HFFc6 (cell line): ENCODE measurements at regions not wholly inside any gene's neighbourhood (a gene's known extent, or its start where the extent isn't known, plus 50 kb on each side); places are given as distances from the start of the nearest gene placed in this dataset.

Source experiments
- DNase-seq: peaks from one replicate; pipeline ENCODE4 v3.0.0-alpha.2; 2018
- H3K27ac Mint-ChIP-seq: 2 replicates; pipeline ENCODE4 v1.8.0; 2020; ENCODE audit warnings: mild to moderate bottlenecking, mixed read lengths
- H3K27me3 Mint-ChIP-seq: 2 replicates; pipeline ENCODE4 v1.8.0; 2021; ENCODE audit warnings: mild to moderate bottlenecking, moderate library complexity, mixed read lengths; ENCODE audit not compliant: insufficient read depth
- H3K36me3 Mint-ChIP-seq: 2 replicates; pipeline ENCODE4 v1.8.0; 2021; ENCODE audit warnings: low read depth, mixed read lengths
- H3K4me1 Mint-ChIP-seq: 2 replicates; pipeline ENCODE4 v1.8.0; 2020; ENCODE audit warnings: low read depth, mixed read lengths
- H3K4me3 Mint-ChIP-seq: 2 replicates; pipeline ENCODE4 v1.8.0; 2020; ENCODE audit warnings: mild to moderate bottlenecking, moderate library complexity, mixed read lengths
- H3K9me3 Mint-ChIP-seq: 2 replicates; pipeline ENCODE4 v1.8.0; 2020; ENCODE audit warnings: mild to moderate bottlenecking, mixed read lengths
- TF ChIP-seq, protein P1 (sequence below): fragments of 200-600 bp; sonication (generic); IDR thresholded peaks from 2 replicates; pipeline ENCODE4 v1.5.0; 2021; ENCODE audit warnings: antibody characterized with exemption, mild to moderate bottlenecking

DNA sequence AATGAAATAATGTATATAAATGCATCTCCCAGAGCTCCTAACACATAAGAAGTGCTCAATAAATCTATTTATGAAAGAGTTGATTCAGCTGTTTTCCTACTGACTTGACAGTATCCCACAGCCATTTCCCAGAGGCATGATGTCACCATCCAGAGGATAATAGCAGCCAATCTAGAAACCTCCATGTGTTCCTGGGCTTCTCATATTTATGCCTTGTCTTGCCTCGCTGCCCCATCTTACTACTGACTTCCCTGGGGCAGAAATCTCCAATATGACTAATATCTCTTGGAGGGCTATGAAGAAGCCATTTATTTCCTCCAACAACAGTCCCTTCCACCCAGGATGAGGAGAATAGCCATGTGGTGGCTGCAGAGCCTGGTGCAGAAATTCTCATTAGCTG lies 115.4 kb upstream of the NAV2 start:
- peak; percentile 93 for DNase-seq
- TF ChIP-seq, protein P1, sequence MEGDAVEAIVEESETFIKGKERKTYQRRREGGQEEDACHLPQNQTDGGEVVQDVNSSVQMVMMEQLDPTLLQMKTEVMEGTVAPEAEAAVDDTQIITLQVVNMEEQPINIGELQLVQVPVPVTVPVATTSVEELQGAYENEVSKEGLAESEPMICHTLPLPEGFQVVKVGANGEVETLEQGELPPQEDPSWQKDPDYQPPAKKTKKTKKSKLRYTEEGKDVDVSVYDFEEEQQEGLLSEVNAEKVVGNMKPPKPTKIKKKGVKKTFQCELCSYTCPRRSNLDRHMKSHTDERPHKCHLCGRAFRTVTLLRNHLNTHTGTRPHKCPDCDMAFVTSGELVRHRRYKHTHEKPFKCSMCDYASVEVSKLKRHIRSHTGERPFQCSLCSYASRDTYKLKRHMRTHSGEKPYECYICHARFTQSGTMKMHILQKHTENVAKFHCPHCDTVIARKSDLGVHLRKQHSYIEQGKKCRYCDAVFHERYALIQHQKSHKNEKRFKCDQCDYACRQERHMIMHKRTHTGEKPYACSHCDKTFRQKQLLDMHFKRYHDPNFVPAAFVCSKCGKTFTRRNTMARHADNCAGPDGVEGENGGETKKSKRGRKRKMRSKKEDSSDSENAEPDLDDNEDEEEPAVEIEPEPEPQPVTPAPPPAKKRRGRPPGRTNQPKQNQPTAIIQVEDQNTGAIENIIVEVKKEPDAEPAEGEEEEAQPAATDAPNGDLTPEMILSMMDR, result no peak
- no peaks in the 10 kb centered on the region for H3K9me3 Mint-ChIP-seq
- peak overlapping the region; percentile 98 for H3K27ac Mint-ChIP-seq
- H3K36me3 Mint-ChIP-seq, result no peaks in the 10 kb centered on the region
- peaks cover 2% of the 10 kb centered on the region; the same call in 1 of the 2 replicates for H3K27me3 Mint-ChIP-seq
- H3K4me3 Mint-ChIP-seq, result peak overlapping the region; percentile 68
- peaks cover 76% of the 10 kb centered on the region for H3K4me1 Mint-ChIP-seq

DNA sequence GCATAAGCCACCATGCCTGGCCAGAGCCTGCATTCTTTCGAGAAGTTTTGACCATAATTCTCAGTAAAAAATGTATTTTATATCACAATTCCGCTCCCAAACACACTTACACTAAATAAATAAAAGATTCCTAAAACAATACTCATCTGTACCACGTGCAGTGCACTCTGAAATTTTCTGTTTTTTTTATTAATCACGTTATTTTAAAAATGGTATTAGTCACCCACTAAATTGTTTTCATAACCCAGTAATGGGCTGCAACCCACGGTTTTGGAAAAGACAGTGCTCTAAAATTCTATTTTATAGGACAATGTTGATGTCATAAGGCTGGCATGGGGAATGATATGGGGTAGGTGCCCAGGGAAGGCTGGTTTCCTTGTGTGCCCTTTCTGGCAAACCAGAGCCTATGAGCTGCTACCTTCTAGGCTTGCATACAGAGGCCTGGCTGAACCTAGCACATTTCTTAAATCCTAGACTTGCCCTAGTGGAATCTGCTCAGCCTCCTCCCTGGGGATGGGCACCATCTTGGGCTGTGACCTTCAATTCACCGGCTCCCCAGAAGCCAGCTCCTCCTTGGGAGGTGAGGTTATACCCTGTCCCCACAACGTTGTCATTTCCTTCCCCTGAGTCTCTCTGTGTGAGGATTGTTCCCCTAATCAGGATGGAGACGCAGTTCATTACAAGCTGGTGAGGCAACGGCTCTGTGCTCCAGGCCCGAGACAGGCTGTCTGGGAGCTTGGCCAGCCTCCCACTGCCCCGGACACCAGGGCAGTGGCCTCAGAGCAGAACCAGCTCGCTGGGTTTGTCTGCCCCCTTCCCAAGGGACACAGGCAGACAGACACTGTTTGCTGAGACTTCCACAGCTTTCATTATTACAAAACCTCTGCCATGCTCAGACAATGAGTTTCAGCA lies 116.5 kb upstream of the NAV2 start:
- Mint-ChIP-seq H3K4me3 (peak overlapping the region; percentile 68), H3K4me1 (peaks cover 74% of the 10 kb centered on the region)

DNA sequence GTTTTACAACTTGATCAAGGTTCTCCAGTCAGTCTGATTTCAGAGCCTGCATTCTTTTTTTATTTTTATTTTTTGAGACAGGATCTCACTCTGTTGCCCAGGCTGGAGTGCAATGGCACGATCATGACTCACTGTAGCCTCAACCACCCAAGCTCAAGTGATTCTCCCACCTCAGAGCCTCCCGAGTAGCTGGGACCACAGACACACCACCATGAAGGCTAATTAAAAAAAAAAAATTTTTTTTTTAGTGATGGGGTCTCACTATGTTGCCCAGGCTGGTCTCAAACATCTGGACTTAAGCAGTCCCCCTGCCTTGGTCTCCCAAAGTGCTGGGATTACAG lies 117.2 kb upstream of the NAV2 start:
- H3K9me3 Mint-ChIP-seq, result no peaks in the 10 kb centered on the region
- peak overlapping the region; percentile 98 for H3K27ac Mint-ChIP-seq
- H3K4me3 Mint-ChIP-seq, result no peak overlapping the region
- DNase-seq, result no peak
- H3K4me1 Mint-ChIP-seq, result peaks cover 74% of the 10 kb centered on the region
- TF ChIP-seq, protein P1, result no peak
- H3K36me3 Mint-ChIP-seq, result no peaks in the 10 kb centered on the region
- peaks cover 2% of the 10 kb centered on the region; the same call in 1 of the 2 replicates for H3K27me3 Mint-ChIP-seq

More for the DNA sequence above, 116.5 kb upstream of the NAV2 start:
- DNase-seq, result peak; percentile 90
- TF ChIP-seq, protein P1, result no peak
- Mint-ChIP-seq H3K27me3 (peaks cover 2% of the 10 kb centered on the region; the same call in 1 of the 2 replicates), H3K9me3 (no peaks in the 10 kb centered on the region), H3K27ac (peak overlapping the region; percentile 98), H3K36me3 (no peaks in the 10 kb centered on the region)

DNA sequence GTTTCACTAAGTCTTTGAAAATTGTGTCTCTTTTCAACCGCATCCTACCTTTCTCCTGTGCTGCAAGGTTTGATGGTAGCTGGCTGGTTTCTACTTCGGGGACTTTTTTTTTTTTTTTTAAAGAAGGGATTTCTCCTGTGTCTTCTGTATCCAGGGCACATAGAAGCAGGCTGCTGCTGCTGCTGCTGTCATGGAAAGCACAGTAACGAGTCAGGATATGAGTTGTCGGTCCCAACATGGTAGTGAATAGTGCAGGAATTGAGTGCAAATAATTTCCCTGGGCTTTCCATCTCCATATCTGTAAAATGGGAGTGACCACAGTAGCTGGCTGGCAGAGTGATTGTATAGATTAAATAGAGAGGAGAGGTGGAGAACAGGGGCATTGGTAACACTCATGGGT lies 118.3 kb upstream of the NAV2 start:
- H3K9me3 Mint-ChIP-seq, result no peaks in the 10 kb centered on the region
- TF ChIP-seq, protein P1, result no peak
- peaks cover 2% of the 10 kb centered on the region; the same call in 1 of the 2 replicates for H3K27me3 Mint-ChIP-seq
- 0 out of 2 replicates have a peak overlapping the region, but pooled peaks have one; percentile 4 for H3K27ac Mint-ChIP-seq
- DNase-seq, result no peak
- H3K4me3 Mint-ChIP-seq, result no peak overlapping the region
- peaks cover 65% of the 10 kb centered on the region for H3K4me1 Mint-ChIP-seq
- no peaks in the 10 kb centered on the region for H3K36me3 Mint-ChIP-seq

DNA sequence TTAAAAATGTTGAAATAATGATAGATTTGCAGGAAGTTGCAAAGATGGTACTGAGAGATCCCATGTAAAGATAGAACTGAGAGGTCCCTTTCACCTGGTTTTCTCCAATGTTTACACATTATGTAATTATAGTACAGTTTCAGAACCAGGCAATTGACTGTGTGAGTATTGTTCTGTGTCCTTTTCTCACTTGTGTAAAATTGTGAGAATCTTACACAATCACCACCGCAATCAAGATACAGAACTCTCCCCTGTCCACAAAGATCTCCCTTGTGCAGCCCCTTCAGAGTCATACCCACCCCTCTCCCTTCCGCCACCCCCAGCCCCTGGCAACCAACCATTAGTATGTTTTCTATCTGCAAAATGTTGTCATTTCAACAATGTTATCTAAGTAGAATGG lies 119.8 kb upstream of the NAV2 start:
- H3K27ac Mint-ChIP-seq, result no peak overlapping the region
- no peak overlapping the region for H3K4me3 Mint-ChIP-seq
- no peaks in the 10 kb centered on the region for H3K9me3 Mint-ChIP-seq
- peaks cover 2% of the 10 kb centered on the region; the same call in 1 of the 2 replicates for H3K27me3 Mint-ChIP-seq
- no peaks in the 10 kb centered on the region for H3K36me3 Mint-ChIP-seq
- no peak for DNase-seq
- TF ChIP-seq, protein P1, result no peak
- peaks cover 50% of the 10 kb centered on the region for H3K4me1 Mint-ChIP-seq
